ENCODE measurements at regions not wholly inside any gene's neighbourhood (a gene's known extent, or its start where the extent isn't known, plus 50 kb on each side); places are given as distances from the start of the nearest gene placed in this dataset.

- Histone ChIP-seq H3K27me3 (ENCODE audit: control insufficient read depth, insufficient read depth, low read length) (no peaks in the 10 kb centered on the region), H3K4me3 (ENCODE audit: low read length) (no peak overlapping the region), H3K9me3 (ENCODE audit: control insufficient read depth, insufficient read depth, low read length) (no peaks in the 10 kb centered on the region), H3K4me1 (ENCODE audit: control insufficient read depth, insufficient read depth, low read length) (peaks cover 3% of the 10 kb centered on the region), H3K27ac (ENCODE audit: low read length) (no peak overlapping the region), H3K36me3 (ENCODE audit: control insufficient read depth, insufficient read depth, low read length) (no peaks in the 10 kb centered on the region)
- Mint-ChIP-seq H3K4me3 (no peak overlapping the region), H3K36me3 (peaks cover 10% of the 10 kb centered on the region), H3K27ac (no peak overlapping the region), H3K9me3 (peaks cover 2 to 3% of the 10 kb centered on the region in 2 donors), H3K27me3 (ENCODE audit: low read depth in 2 of 2) (no peaks in the 10 kb centered on the region), H3K4me1 (peaks cover 9% of the 10 kb centered on the region in 2 donors)
- no peak for TF ChIP-seq CTCF (IDR thresholded peaks at IDR 0.05)
- intact Hi-C loops (cut with micrococcal nuclease), result no loop called here
- WGBS (ENCODE audit: insufficient coverage), result 69% methylated on average over 13 of the region's 13 CpGs
- DNase-seq, result no peak
- ATAC-seq, result peak in 1 of 3 donors; percentile 30
Observed at GRCh38 chr1:235022981-235023710, 105.5 kb downstream of the TOMM20 start.

GRCh38 chr1:235022341-235022980, 106.2 kb downstream of the TOMM20 start:
- peaks cover 2 to 3% of the 10 kb centered on the region in 2 donors for H3K9me3 Mint-ChIP-seq
- intact Hi-C loops (cut with micrococcal nuclease), result no loop called here
- no peak overlapping the region for H3K4me3 Mint-ChIP-seq
- H3K27ac ChIP-seq (ENCODE audit: low read length), result no peak overlapping the region
- peaks cover 10% of the 10 kb centered on the region for H3K36me3 Mint-ChIP-seq
- no peaks in the 10 kb centered on the region for H3K27me3 ChIP-seq (ENCODE audit: control insufficient read depth, insufficient read depth, low read length)
- no peak for DNase-seq
- H3K27me3 Mint-ChIP-seq (ENCODE audit: low read depth in 2 of 2), result no peaks in the 10 kb centered on the region
- no peak overlapping the region for H3K27ac Mint-ChIP-seq
- H3K4me3 ChIP-seq (ENCODE audit: low read length), result no peak overlapping the region
- WGBS (ENCODE audit: insufficient coverage), result 70% methylated on average over 11 of the region's 12 CpGs
- no peak for TF ChIP-seq CTCF (IDR thresholded peaks at IDR 0.05)
- H3K4me1 Mint-ChIP-seq, result peaks cover 9% of the 10 kb centered on the region in 2 donors
- peaks cover 3% of the 10 kb centered on the region for H3K4me1 ChIP-seq (ENCODE audit: control insufficient read depth, insufficient read depth, low read length)
- H3K9me3 ChIP-seq (ENCODE audit: control insufficient read depth, insufficient read depth, low read length), result no peaks in the 10 kb centered on the region
- ATAC-seq, result no peak
- H3K36me3 ChIP-seq (ENCODE audit: control insufficient read depth, insufficient read depth, low read length), result no peaks in the 10 kb centered on the region

DNA sequence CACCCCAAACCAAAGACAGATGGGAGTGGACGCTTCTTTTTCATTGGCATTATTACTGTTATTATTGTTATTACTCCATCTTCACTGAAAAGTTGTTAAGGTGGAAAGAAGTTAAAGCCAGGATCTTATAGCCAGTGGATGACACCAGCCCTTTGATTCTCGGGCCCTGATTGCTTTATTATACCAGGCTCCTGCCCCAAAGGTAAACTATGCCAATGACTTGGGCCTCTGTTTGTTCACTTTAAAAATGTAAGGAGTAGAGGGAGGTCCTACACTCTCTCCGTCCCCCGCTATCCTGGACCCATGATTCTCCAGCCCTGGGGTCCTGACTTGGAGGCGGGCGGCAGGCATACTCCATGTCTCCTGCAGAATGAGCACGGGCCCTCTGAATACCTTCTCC, 106.8 kb downstream of the TOMM20 start:
- Mint-ChIP-seq H3K36me3 (peaks cover 10% of the 10 kb centered on the region), H3K27me3 (ENCODE audit: low read depth in 2 of 2) (no peaks in the 10 kb centered on the region), H3K4me1 (peaks cover 9% of the 10 kb centered on the region in 2 donors), H3K9me3 (peaks cover 2 to 3% of the 10 kb centered on the region in 2 donors), H3K27ac (no peak overlapping the region), H3K4me3 (no peak overlapping the region)
- ATAC-seq (no peak), DNase-seq (no peak)
- 77% methylated on average over 6 of the region's 7 CpGs for WGBS (ENCODE audit: insufficient coverage)
- H3K4me3 ChIP-seq (ENCODE audit: low read length), result no peak overlapping the region
- H3K27ac ChIP-seq (ENCODE audit: low read length), result no peak overlapping the region
- no peaks in the 10 kb centered on the region for H3K36me3 ChIP-seq (ENCODE audit: control insufficient read depth, insufficient read depth, low read length)
- intact Hi-C loops (cut with micrococcal nuclease), result no loop called here
- peaks cover 3% of the 10 kb centered on the region for H3K4me1 ChIP-seq (ENCODE audit: control insufficient read depth, insufficient read depth, low read length)
- H3K9me3 ChIP-seq (ENCODE audit: control insufficient read depth, insufficient read depth, low read length), result no peaks in the 10 kb centered on the region
- no peaks in the 10 kb centered on the region for H3K27me3 ChIP-seq (ENCODE audit: control insufficient read depth, insufficient read depth, low read length)
- TF ChIP-seq CTCF (IDR thresholded peaks at IDR 0.05), result no peak
